ENCODE measurements at regions not wholly inside any gene's neighbourhood (a gene's known extent, or its start where the extent isn't known, plus 50 kb on each side); places are given as distances from the start of the nearest gene placed in this dataset.

GRCh38 chr3:5035113-5035512 is 55.9 kb downstream of the BHLHE40 start:
- no peak overlapping the region for H3K4me3 ChIP-seq (ENCODE audit: low read depth, low read length)
- no peak for DNase-seq (ENCODE audit: low read depth)
- no peak for TF ChIP-seq CTCF (conservative IDR thresholded peaks at IDR 0.05; ENCODE audit: low read depth, low read length)

- H3K4me3 ChIP-seq (ENCODE audit: low read depth, low read length) = no peak overlapping the region
- TF ChIP-seq CTCF (conservative IDR thresholded peaks at IDR 0.05; ENCODE audit: low read depth, low read length) = no peak
- no peak for DNase-seq (ENCODE audit: low read depth)
Measured at GRCh38 chr3:5035692-5036391, 56.6 kb downstream of the BHLHE40 start.

GRCh38 chr3:5036392-5036766 is 57.1 kb downstream of the BHLHE40 start:
- no peak overlapping the region for H3K4me3 ChIP-seq (ENCODE audit: low read depth, low read length)
- no peak for DNase-seq (ENCODE audit: low read depth)
- TF ChIP-seq CTCF (conservative IDR thresholded peaks at IDR 0.05; ENCODE audit: low read depth, low read length) = no peak

GRCh38 chr3:5036858-5037257 is 57.6 kb downstream of the BHLHE40 start:
- H3K4me3 ChIP-seq (ENCODE audit: low read depth, low read length) = no peak overlapping the region
- no peak for TF ChIP-seq CTCF (conservative IDR thresholded peaks at IDR 0.05; ENCODE audit: low read depth, low read length)
- DNase-seq (ENCODE audit: low read depth) = no peak

- H3K4me3 ChIP-seq (ENCODE audit: low read depth, low read length) = no peak overlapping the region
- no peak for DNase-seq (ENCODE audit: low read depth)
- no peak for TF ChIP-seq CTCF (conservative IDR thresholded peaks at IDR 0.05; ENCODE audit: low read depth, low read length)
Measured at GRCh38 chr3:5039585-5039984, 60.3 kb downstream of the BHLHE40 start.

GRCh38 chr3:5041315-5041714 is 62.1 kb downstream of the BHLHE40 start:
- DNase-seq (ENCODE audit: low read depth) = no peak
- H3K4me3 ChIP-seq (ENCODE audit: low read depth, low read length) = no peak overlapping the region
- TF ChIP-seq CTCF (conservative IDR thresholded peaks at IDR 0.05; ENCODE audit: low read depth, low read length) = no peak

- TF ChIP-seq CTCF (conservative IDR thresholded peaks at IDR 0.05; ENCODE audit: low read depth, low read length) = no peak
- no peak overlapping the region for H3K4me3 ChIP-seq (ENCODE audit: low read depth, low read length)
- no peak for DNase-seq (ENCODE audit: low read depth)
Measured at GRCh38 chr3:5045961-5046360, 66.7 kb downstream of the BHLHE40 start.
